ENCODE measurements at regions not wholly inside any gene's neighbourhood (a gene's known extent, or its start where the extent isn't known, plus 50 kb on each side); places are given as distances from the start of the nearest gene placed in this dataset.

DNA sequence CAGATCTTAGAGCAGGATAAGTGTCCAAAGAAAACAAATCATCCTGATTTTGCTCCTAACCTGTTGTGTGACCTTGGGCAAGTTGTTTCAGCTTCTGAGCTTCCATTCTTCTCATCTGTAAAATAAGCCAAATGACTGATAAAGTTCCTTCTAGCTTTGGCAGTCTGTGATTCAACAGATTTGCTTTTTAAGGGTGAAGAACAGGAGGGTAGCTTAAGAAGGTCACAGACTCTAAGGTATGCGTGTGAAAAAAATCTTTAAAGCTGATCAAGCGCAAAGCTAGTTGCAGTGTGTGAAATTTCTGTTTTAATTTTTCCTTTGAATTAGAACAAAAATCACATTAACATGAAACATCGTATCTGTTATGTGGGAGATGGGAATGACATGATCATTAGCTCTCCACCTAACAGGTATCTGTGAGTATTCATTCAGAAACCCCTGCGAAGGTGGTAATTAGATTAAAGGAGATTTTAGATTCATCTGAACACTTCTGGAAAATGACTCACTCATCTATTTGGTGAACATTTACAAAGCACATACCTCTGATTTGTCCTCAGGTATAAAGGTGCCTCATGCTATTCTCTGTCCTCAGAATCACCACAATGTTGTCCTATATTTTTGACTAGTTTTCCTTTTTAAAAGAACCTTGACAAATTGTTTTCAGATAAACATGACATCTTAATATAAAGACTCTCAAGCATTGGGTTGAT, 131.9 kb upstream of the CPM start:
- no peak for DNase-seq

GRCh38 chr12:69065775-69066174, 132.8 kb upstream of the CPM start:
- DNase-seq: no peak

- DNase-seq: no peak
Observed at GRCh38 chr12:69066492-69067373, 133.8 kb upstream of the CPM start.

DNA sequence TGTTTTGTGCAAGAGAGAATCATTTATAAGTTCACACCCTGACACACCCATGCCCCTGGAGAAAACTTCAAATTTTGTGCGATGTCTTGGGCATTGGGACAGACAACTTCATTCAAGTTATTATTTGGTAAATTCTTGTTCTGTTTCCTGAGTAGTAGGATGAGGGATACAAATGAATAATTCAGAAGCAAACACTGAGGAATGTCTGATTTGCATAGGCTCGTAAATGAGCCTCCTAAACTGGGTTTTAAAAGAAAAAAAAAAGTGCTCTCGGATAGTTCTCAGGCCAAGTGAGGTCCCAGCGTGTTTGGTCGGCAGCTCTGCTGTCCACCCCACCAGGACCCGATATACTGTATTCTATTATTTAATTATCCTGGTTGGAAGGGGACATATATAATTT, 134.7 kb upstream of the CPM start:
- DNase-seq: no peak

GRCh38 chr12:69068448-69068847, 135.5 kb upstream of the CPM start:
- no peak for DNase-seq

DNA sequence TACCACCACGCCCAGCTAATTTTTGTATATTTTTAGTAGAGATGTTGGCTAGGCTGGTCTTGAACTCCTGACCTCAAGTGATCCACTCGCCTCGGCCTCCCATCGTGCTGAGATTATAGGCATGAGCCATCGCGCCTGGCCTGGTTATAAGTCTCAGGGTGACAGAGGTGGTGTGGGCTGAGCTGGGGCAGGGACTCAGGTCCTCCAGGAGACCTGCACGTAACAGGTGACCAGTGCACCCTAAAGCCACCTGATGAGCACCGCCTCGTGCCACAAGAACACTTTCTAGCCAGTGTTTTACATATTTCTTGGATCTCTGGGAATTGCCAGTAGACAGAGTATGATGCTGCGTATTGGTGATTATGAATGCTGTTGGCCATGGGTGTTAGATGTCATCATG, 136.5 kb upstream of the CPM start:
- DNase-seq: no peak

- DNase-seq: peak; percentile 62 to 68
Observed at GRCh38 chr12:69070319-69071090, 137.5 kb upstream of the CPM start.

DNA sequence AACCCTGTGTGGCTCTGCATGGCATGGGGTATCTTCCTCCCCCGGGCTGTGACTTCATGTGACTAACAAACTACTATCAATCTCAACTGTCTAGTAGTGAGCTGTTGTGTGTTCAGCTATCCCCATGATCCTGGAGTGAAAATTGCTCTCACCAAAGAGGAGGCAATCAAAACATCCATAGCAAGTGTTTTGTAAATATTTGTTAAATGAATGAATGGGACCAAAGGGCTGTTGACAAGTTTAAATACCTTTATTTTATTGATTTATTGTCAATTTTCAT, 138.1 kb upstream of the CPM start:
- DNase-seq: no peak

DNA sequence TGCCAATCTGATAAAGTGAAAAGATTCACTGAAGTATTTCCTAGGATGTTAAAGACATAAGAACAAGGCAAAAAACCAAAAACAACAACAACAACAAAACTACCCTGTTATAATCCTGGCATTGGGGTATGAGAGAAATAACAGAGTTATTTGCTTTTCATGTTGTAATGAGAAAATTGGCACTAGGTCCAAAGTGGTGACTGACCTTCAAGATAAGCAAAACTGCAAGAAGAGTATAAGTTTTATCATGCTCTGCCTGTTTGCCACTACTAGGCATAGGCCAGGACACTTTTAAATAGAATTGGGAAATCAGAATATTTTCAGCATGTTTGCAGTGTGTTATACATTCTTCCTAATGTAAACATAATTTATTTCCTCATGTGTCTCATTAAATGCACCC, 140.1 kb upstream of the CPM start:
- DNase-seq: no peak

DNA sequence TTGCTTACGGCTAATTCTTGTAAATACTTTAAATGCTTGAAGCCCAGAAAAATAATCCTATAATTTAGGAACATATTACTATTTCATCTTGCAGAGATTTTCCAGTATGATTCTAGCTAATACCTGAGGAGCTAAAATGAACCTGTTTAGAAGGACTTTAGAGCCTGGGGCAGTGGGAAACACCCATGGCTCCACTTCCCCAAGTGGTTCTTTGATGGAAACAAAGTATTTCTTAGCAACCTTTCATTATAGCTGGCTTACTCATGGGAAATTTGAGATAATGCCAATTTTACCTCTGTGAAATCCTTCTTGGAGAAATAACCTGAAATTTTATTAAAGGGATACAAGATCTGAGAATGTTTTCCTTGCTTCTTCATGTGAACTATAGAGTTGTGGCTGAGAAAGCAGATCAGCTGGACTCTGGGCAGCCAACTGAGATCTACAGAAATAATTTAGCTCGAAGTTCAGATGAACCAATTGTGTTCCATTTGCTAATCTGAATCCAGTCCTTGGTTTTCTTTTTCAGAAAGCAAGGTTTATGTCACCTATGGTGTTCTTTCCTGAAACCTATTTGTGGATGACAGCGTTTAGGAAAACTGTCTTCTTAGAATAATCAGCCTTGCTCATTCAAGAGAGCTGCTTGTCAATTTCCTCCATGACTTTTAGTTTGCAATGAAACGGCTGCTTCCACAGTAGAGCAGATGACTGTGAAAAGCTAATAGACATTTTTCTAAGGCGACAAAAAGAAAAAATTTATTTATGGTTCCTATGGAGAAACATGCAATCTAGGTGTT, 141.8 kb upstream of the CPM start:
- no peak for DNase-seq

- no peak for DNase-seq
Observed at GRCh38 chr12:69083689-69084088, 150.7 kb upstream of the CPM start.

GRCh38 chr12:69084816-69085378, 151.9 kb upstream of the CPM start:
- DNase-seq: no peak

- DNase-seq: no peak
Observed at GRCh38 chr12:69085852-69086251, 152.9 kb upstream of the CPM start.

GRCh38 chr12:69087986-69088385, 151.4 kb upstream of the CPSF6 start:
- DNase-seq: no peak

GRCh38 chr12:69090722-69091121, 148.6 kb upstream of the CPSF6 start:
- DNase-seq: no peak

GRCh38 chr12:69091442-69092017, 147.8 kb upstream of the CPSF6 start:
- DNase-seq: no peak

DNA sequence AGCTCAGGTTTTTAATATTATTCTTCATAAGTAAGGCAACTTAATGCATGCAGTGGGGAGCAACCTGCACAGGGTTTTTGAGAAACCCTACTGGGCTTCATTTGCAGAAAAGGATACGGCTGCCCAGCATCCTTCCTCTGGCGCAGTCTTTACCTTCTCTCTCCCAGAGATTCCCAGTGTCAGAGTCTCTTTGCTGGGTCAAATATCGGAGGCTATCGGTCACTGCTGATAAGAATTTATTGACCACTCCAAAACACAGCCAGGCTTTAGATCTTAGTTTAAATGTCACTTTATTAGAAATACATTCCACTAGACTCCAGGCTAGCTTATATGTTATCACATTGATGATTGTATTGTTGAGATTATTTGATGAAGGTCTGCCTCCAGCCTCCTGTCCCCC, 147.2 kb upstream of the CPSF6 start:
- DNase-seq: no peak

DNA sequence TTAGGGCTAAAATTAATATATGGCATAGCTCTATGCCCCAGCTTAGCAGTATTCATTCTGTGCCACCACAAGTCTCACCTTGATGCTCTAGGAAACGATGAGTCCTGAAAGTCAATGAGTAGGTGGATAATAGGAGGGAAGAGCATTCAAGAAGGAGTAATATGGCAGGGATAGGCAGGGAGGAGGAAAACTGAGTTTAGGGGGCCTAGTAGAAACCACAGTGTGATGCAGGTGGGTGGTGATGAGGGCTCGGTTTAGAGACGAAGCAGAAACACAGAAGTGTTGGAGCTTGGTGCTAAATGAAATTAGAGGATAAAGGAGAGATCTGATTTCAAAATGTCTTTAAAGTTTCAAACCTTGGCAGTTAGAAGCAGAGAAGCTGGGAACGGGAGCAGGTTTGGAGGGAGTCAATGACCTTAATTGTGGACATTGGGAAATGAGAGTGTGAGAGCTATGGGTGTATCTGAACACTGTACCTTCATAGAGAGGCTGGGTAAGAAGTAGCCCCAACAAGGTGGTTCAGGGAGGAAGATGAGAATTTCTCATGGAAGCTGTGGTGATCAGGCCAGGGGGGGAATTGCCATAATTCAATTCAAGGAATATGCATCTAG, 144.7 kb upstream of the CPSF6 start:
- no peak for DNase-seq

DNA sequence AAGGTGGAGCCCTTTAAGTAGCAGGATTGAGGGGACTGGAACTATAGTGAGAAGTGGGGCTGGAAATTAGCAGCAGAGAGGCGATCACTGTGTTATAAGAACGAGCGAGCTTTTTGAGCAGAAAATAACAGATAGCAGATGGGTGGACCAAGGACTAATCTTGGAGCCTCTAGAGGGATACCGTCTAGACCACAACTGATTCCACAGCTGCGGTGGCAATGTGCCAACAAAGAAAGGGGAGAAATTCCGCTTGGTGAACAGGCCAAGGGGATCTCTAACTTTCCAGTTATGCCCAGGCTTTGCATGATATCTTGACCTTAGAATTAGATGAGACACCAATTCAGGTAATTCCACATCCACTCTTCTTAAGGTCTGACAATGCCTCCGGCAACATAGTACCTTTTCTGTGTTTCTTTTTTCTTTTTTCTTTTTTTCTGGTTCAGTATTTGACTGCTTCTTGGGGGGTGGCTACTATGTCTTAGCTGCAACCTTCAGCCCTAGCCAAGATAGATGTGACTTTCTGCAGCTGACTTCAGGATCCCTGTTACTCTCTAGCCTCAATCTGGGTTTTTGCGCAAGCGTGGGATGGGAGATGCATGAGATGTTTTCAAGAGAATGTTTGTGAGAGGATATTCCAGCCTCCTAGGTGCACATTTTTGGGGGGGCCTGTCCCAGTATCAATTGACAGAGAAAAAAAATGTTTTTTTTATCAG, 143.4 kb upstream of the CPSF6 start:
- DNase-seq: no peak

GRCh38 chr12:69096669-69097335, 142.6 kb upstream of the CPSF6 start:
- no peak for DNase-seq

Measured in stimulated activated CD4-positive, alpha-beta T cell treated with anti-CD3 and anti-CD28 coated beads, Interleukin-2, amount 100 ng/mL, for 48 hours (primary cell).